ENCODE measurements at regions not wholly inside any gene's neighbourhood (a gene's known extent, or its start where the extent isn't known, plus 50 kb on each side); places are given as distances from the start of the nearest gene placed in this dataset.
A peak's percentile ranks its signal among the peaks of the same experiment; 100 is the strongest.

GRCh38 chr3:41026394-41027177, 172.7 kb upstream of the CTNNB1 start:
- H3K4me3 ChIP-seq (ENCODE audit: low read length): no peak overlapping the region
- DNase-seq (ENCODE audit: low read depth): peak; percentile 31
- no peak for TF ChIP-seq CTCF (conservative IDR thresholded peaks at IDR 0.05; ENCODE audit: low read length)

GRCh38 chr3:41029356-41029755, 169.9 kb upstream of the CTNNB1 start:
- no peak for DNase-seq (ENCODE audit: low read depth)
- no peak for TF ChIP-seq CTCF (conservative IDR thresholded peaks at IDR 0.05; ENCODE audit: low read length)
- H3K4me3 ChIP-seq (ENCODE audit: low read length): no peak overlapping the region

GRCh38 chr3:41030220-41030619, 169.1 kb upstream of the CTNNB1 start:
- no peak for TF ChIP-seq CTCF (conservative IDR thresholded peaks at IDR 0.05; ENCODE audit: low read length)
- no peak for DNase-seq (ENCODE audit: low read depth)
- H3K4me3 ChIP-seq (ENCODE audit: low read length): no peak overlapping the region

- no peak for TF ChIP-seq CTCF (conservative IDR thresholded peaks at IDR 0.05; ENCODE audit: low read length)
- H3K4me3 ChIP-seq (ENCODE audit: low read length): no peak overlapping the region
- no peak for DNase-seq (ENCODE audit: low read depth)
Observed at GRCh38 chr3:41031401-41031800, 167.9 kb upstream of the CTNNB1 start.

- no peak overlapping the region for H3K4me3 ChIP-seq (ENCODE audit: low read length)
- DNase-seq (ENCODE audit: low read depth): no peak
- TF ChIP-seq CTCF (conservative IDR thresholded peaks at IDR 0.05; ENCODE audit: low read length): no peak
Observed at GRCh38 chr3:41033956-41034519, 165.3 kb upstream of the CTNNB1 start.

- H3K4me3 ChIP-seq (ENCODE audit: low read length): no peak overlapping the region
- no peak for DNase-seq (ENCODE audit: low read depth)
- no peak for TF ChIP-seq CTCF (conservative IDR thresholded peaks at IDR 0.05; ENCODE audit: low read length)
Observed at GRCh38 chr3:41035456-41036022, 163.8 kb upstream of the CTNNB1 start.

All from AG10803 (cell line).